Caki2 (cell line): ENCODE measurements at regions not wholly inside any gene's neighbourhood (a gene's known extent, or its start where the extent isn't known, plus 50 kb on each side); places are given as distances from the start of the nearest gene placed in this dataset.
A peak's percentile ranks its signal among the peaks of the same experiment; 100 is the strongest.
"Not testable (repeated sequence)": the region's sequence is repeated elsewhere in the genome, so short reads cannot be mapped to it uniquely, and the experiment has no call there.

Source experiments
- DNase-seq: peaks from one replicate; pipeline ENCODE4 v3.0.0-alpha.2; 2015; ENCODE audit warnings: low read depth
- in situ Hi-C: cut with HindIII; loops from 2 replicates; pipeline ENCODE4 v1.10.0; 2016; ENCODE audit warnings: low sequenced_read_pairs, low pct_unique_long_range_greater_than_20kb, mixed read lengths

DNA sequence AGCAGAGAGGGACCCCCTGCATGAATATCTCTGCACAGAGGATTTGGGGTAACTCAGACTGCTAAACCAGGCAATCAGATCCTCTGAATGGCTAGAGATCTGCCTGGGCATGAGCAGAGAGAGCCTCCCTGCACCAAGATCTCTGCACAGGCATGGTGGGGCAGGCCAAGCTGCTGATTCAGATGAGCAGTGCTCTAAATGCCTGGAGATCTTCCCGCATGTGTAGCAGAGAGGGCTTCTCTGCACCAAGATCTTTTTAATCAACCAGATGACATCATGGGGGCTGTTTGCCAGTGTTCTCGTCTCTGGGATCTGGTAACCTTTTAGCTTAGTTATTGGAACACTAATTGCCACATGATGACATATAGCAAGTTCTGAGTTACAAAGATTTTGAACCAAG, 301.3 kb upstream of the GALNT5 start:
- no peak for DNase-seq
- in situ Hi-C loops = no loop called here

DNA sequence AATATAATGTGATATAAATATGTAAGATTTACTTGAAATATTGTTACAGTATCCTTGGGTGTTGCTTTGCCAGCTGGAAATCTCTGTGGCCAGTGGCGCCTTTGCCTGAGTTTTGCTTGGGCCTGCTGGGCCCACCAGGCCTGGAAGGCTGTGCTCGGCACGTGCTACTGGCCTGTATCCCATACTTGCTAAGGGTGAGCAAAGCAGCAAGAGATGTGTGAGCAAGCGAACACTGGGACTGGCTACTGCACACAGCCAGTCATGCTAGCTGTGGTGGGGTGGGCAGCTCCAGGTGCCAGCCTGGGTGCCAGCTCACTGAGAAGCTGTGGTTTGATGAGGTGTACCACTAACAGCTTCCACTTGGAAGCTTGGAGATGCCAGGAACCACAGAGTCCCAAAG, 299.1 kb upstream of the GALNT5 start:
- DNase-seq = no peak
- in situ Hi-C loops = no loop called here

DNA sequence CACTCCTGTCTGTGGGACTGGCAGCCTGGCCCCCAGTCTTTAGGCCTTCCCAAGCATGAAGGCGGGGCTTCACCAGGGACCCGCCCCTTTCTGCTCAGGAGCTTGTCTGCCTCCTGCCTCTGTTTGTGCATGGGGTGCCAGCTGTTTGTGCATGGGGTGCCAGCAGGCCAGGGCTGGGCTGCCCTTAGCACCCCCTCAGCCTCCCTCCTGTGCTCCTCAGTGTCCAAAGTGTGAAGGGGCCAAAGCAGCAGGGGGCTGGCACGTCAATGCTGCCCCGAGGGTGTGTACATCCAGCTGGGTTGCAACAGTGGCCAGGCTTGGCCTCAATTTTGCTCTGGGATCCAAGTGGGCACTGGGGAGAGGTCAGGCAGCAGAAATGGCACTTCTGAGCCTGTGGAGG, 298.0 kb upstream of the GALNT5 start:
- in situ Hi-C loops = no loop called here
- DNase-seq = no peak

DNA sequence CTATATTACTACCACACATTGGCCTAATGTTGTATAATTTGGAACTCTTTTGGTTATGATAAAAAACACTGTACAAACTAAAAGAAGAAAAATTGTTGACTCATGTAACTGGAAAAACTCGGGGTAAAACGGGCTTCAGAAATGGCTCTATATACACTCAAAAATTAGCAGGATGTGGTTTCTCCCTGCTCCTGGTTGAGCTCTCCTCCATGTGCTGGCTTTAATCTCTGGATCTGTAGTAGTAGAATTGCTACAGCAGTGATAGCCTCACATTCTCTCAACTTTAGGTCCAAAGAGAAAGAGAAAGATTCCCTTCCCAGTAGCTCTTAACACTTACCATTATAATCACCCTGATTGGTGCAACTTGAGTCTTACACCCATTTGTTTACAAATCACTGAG, 274.9 kb upstream of the GALNT5 start:
- DNase-seq = no peak
- in situ Hi-C loops = no loop called here

DNA sequence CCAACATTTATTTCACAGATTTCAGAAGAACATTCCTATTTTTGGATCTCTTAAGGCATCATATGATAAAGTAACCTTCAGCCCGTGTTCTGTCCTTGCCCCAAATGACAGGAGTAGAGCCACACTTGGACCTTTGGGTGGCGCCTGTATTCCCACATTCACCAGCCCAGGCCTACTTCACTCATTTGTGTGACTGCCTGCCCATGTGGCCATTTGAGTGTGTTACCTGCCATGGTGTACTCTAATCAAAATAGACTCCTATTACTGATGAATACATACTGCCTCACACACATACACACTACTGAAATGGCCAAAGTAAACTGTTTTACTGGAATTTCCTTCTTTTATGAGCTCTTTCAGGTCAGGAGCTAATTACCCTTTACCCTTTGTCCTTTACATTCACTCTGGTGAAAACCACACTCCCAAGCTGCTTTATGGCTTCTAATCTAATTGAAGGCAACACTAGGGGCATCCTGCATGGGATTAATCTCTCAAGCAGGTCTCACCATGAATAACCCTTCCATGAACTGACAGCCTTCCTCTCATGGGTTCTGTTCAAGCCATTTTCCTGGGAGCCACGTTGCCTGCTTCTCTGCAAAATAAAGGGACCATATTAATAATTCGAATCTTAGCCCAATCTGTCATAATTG, 271.0 kb upstream of the GALNT5 start:
- in situ Hi-C loops = no loop called here
- no peak for DNase-seq

DNA sequence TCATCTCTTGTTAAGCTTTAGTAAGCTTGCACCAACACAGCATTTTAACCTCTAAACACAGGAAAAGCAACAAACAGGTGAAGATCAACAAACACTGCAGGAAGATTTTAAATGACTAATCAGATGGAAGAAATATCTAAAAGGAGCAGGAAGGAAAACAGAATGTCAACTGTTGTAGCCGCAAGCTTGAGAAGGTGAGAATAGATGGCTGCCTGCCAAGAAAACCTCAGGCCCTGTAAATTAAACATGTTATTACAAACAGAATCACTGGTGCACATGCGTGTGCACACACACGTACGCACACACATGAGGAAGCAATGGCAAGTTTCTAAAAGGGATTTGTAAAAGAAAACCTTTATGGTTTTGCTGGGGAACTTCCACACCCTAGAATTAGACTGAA, 257.8 kb upstream of the GALNT5 start:
- DNase-seq = no peak

DNA sequence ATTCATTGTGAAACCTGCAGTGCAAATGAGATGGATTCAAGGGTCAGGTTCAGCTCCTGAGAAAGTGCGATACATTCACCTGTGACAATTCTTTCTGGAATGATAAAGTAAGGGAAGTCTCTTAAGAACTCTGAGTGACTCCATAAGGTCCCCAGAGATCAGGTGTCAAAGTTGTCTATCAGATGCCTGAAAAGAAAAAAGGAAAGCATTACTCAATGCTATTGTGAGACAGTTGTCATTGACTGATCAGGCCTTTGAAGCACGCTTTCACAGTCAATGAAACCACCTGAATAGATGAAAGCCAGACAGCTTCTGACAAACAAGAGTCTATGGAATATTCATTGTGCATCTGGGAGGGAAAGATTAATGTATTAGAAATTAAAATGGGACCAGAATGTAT, 252.7 kb upstream of the GALNT5 start:
- no peak for DNase-seq
- in situ Hi-C loops = no loop called here

More for the DNA sequence above, 257.8 kb upstream of the GALNT5 start:
- in situ Hi-C loops = no loop called here

DNA sequence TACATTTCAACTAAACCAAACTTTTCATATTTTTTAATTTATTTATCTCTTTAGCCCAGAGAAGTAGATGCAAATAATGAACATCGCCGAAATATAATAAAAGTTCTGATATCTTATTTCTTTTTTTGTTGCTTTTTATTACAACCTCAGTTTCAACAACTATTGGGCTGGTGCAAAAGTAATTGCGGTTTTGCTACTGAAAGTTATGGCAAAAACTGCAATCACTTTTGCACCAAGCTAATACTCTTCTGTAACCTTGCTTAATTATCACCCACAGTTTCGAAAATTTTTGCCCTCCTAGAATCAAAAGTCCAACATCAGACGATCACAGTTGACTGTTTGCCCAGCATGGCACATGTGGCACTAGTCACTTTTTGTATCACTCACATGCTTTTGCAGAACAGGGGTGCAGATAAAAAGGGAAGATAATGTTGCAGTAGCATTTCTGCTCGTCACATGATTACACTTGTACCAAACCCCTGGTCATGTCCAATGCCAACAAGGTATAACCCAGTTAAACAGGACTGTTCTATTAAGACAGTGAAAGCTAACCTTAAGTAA, 242.4 kb upstream of the GALNT5 start:
- DNase-seq = no peak
- in situ Hi-C loops = no loop called here

DNA sequence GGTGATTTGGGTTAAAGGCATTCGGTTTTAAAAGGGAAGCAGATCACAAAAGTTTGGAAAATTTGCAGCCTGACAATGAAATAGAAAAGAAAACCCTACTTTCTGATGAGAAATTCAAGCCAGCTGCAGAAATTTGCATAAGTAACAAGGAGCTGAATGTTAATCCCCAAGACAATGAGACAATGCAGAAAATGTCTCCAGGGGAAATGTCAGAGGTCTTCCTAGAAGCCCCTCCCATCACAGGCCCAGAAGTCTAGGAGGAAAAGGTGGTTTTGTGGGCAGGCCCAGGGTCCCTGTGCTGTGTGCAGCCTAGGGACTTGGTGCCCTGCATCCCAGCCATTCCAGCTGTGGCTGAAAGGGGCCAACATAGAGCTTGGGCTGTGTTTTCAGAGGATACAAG, 234.2 kb upstream of the GALNT5 start:
- in situ Hi-C loops, DNase-seq: not testable (repeated sequence)

DNA sequence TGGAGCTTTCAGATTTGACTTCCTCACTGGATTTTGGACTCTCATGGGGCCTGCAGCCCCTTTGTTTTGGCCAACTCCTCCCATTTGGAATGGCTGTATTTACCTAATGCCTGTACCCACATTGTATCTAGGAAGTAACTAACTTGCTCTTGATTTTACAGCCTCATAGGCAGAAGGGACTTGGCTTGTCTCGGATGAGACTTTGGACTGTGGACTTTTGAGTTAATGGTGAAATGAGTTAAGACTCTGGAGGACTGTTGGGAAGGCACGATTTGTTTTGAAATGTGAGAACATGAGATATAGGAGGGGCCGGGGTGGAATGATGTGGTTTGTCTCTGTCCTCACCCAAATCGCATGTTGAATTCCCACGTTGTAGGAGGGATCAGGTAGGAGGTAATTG, 233.4 kb upstream of the GALNT5 start:
- in situ Hi-C loops = no loop called here
- no peak for DNase-seq

DNA sequence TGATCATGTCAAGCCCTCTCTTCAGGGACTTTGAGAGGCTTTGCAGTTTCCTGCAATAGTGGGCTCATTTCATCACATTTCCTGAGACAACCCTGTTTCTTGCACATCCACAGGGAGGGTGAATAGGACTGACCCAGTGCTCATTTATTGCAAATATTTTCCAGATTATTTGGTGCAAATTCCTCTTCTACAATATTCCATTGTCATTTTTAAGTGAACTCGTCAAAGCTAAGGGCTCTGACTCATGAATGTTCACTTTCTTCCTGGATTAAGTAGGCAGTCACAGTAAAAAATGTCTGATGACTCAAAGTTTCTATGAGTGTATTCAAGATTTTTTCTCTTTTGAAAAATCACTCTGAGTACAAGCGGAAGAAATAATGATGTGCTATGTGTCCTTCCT, 225.5 kb upstream of the GALNT5 start:
- DNase-seq = peak; percentile 16
- in situ Hi-C loops = no loop called here

DNA sequence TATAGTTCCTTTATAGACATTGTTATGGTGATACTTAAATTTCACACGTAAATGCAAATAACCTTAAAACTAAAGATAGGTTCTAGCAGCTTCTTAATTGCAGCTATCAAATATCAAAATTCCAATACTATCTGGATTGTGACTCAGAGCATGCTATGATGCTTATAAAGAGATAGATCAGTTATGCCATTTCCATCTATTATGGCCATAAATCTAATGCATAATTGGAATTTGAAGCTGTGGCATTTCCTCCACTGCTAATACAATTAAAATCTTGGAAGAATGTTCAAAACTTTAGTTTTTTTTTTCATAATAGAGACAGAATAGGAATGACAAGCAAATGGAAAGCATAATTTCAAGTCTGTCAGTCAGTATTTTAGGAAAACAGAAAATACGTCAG, 220.8 kb upstream of the GALNT5 start:
- in situ Hi-C loops = no loop called here
- DNase-seq = no peak

DNA sequence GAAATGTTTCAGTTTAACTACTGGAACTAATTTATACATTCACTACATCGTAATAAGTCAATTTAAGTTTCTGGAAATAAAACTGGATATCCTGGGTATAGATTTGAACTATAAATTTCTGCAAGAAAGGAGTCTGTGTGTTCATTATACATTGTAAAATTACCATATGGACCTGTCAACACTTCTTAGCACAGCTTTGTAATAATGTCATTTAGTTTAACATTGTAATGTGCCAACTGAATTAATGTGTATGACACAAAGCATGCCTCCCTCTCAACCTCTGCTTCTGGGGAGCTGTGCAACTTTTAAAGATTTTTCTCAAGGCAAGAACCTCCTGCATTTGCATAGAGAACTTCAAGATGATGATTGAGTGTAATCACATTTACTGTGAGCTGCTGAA, 213.7 kb upstream of the GALNT5 start:
- DNase-seq = no peak
- in situ Hi-C loops = no loop called here

DNA sequence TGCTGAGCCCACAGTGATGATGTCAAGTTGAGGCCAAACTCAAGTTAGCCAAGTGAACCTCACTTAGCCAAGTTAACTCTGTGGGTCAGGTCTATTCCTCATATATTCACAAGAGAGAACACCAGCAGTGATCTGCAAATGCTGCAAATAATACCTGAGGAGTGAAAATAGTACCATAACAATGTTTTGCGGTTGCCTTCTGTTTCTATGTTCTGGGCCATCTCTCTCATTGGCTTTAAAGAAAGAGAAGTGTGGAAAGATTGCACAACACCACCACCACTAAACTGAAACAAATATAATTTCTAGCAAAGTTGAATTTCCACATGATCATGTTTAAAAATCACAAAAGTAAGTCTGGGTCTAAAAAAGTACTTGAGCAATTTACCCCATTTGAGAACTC, 211.1 kb upstream of the GALNT5 start:
- in situ Hi-C loops = no loop called here
- DNase-seq = no peak

DNA sequence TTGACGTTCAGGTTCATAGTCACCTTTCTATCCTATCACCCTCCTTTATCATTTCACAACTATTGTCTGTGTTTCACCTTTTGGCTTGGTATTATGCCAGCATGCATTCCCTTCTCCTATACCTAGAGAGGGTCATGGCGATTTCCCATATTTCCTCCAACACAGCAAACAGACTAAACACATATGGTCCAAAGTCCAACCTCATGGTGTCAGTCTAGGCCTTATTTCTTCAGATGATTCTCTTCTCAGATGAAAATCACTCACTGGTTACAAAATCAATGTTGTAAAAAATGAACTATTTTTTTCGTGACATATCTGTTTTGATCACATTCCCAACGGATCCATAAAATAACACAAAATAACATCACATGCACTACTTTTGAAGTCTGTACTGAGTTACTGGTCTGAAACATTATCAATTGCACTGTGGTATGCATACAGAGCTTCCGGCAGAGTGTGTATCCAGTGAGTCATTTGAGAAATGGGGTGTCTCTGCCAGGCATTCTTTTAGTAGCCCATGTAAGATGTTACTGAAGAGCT, 204.8 kb upstream of the GALNT5 start:
- in situ Hi-C loops = no loop called here
- DNase-seq = no peak

DNA sequence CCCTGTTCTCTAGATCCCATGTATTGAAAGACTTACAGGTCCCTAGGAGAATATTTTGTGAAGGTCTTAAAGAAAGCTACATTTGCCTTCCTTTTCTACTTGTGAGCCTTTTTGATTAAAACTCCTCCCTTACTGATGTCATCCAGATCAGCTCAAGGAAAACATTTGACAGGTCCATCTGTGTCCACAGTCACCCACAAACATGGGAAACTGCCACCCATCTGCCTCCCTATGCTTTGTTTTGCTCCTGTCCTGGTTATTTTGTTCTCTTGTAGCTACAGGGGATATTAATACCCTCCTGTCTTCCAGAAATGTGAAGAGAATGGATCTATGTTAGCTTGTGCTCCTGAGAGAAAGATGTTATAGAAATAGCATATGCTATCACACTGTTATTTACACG, 203.6 kb upstream of the GALNT5 start:
- in situ Hi-C loops = no loop called here
- no peak for DNase-seq

DNA sequence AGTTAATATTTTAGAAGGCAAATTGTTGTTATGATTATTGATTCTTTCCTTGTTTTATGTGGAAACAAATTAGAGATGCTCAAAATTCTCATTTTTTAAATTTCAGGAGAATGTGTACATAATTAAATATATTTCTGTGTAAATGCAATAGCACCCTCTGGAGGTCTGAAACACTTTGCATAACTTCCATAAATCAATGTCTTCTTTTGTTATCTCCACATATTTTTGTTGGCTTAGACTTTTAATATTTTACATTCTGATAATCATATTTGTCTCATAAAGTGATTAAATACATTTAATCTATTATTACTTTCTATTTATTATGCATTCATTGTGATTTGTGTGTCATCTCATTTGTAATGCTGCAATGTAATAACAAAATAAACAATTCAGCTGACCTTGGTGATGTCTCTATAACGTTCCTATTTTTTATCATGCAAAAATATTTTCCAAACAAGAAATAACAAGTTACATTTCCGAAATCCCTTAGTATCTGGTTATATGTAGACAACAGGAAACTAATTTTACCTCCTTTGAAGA, 201.8 kb upstream of the GALNT5 start:
- in situ Hi-C loops = no loop called here
- no peak for DNase-seq

DNA sequence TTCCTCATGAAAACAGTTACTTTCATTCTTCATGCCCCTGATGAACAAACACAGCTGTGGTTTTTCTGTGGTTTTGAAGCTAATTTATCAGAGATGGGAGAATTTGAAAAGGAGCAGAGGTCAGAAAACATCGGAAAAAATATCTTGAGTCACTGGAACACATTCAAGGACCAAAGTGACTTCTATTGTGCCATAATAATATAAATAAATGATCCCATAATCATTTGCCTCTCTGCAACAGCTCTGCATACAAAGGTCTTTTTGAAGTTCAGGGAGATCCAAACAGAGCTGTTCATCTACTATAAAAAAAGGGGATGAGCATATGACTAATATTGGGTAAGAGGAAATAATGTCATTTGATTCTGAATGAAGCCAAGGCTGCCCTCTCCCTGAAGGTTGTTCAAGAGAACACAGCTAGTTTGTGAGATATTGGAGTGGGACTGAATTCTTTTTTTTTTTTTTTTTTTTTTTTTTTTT, 201.3 kb upstream of the GALNT5 start:
- peak; percentile 41 for DNase-seq
- in situ Hi-C loops = no loop called here

DNA sequence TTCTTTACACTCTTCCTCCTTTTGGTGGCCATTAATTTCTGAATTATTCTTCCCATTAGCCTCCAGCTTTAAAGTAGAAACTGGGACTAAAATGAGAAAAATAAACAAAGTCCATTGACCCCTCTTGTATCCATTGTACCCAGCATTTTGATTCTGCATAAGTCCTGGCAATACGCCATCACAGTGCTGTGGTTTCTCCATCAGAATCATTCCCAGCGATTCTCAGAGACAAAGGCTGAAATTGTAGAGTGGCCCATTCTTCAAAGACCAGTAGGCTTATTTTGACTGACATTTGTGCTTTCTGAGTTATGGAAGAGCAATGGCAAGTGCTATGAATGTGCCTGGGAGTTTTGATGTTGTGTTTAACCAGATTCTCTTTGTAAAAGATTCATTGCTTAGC, 199.3 kb upstream of the GALNT5 start:
- DNase-seq = no peak
- in situ Hi-C loops = no loop called here

DNA sequence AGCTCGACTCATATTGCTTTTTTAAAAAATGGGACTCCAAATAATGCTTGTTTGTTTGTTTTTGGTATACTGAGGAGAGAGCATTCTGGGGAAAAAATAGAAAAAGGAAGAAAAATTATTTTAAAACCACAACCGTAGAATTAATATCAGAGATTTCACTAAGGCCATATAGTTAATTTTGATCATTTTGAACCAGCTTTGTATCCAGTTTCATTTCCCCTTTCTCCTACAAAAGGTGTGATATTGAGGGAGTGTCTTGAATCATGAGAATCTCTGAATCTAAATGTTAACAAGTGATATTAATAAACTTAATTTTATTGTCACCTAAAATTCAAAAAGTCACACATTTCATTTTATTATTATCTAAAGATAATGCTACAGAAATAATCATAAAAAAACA, 198.5 kb upstream of the GALNT5 start:
- DNase-seq = no peak
- in situ Hi-C loops = no loop called here
